ENCODE measurements at regions not wholly inside any gene's neighbourhood (a gene's known extent, or its start where the extent isn't known, plus 50 kb on each side); places are given as distances from the start of the nearest gene placed in this dataset.
"Not testable (repeated sequence)": the region's sequence is repeated elsewhere in the genome, so short reads cannot be mapped to it uniquely, and the experiment has no call there.

GRCh38 chr13:73171926-73172325, 113.1 kb downstream of the KLF5 start:
- no peak for DNase-seq

- no peak for DNase-seq
Measured at GRCh38 chr13:73171271-73171682, 112.5 kb downstream of the KLF5 start.

GRCh38 chr13:73169971-73170370, 111.2 kb downstream of the KLF5 start:
- no peak for DNase-seq

- DNase-seq: no peak
Measured at GRCh38 chr13:73168953-73169401, 110.2 kb downstream of the KLF5 start.

- no peak for DNase-seq
Measured at GRCh38 chr13:73168226-73168952, 109.6 kb downstream of the KLF5 start.

- DNase-seq: no peak
Measured at GRCh38 chr13:73167028-73167820, 108.4 kb downstream of the KLF5 start.

- no peak for DNase-seq
Measured at GRCh38 chr13:73166204-73166603, 107.4 kb downstream of the KLF5 start.

- no peak for DNase-seq
Measured at GRCh38 chr13:73162912-73163911, 104.4 kb downstream of the KLF5 start.

- not testable (repeated sequence) for DNase-seq
Measured at GRCh38 chr13:73160371-73161031, 101.7 kb downstream of the KLF5 start.

- DNase-seq: no peak
Measured at GRCh38 chr13:73158851-73159250, 100.0 kb downstream of the KLF5 start.

GRCh38 chr13:73157031-73157430, 98.2 kb downstream of the KLF5 start:
- DNase-seq: no peak

- DNase-seq: no peak
Measured at GRCh38 chr13:73146707-73147106, 87.9 kb downstream of the KLF5 start.

- DNase-seq: peak; percentile 3
Measured at GRCh38 chr13:73142071-73142470, 83.3 kb downstream of the KLF5 start.

GRCh38 chr13:73141292-73141771, 82.5 kb downstream of the KLF5 start:
- no peak for DNase-seq

- DNase-seq: no peak
Measured at GRCh38 chr13:73140801-73141200, 82.0 kb downstream of the KLF5 start.

- no peak for DNase-seq
Measured at GRCh38 chr13:73138638-73139491, 80.1 kb downstream of the KLF5 start.

- DNase-seq: no peak
Measured at GRCh38 chr13:73138276-73138637, 79.5 kb downstream of the KLF5 start.

GRCh38 chr13:73136776-73137175, 78.0 kb downstream of the KLF5 start:
- DNase-seq: no peak

GRCh38 chr13:73133531-73133930, 74.7 kb downstream of the KLF5 start:
- DNase-seq: no peak

- no peak for DNase-seq
Measured at GRCh38 chr13:73131247-73131646, 72.4 kb downstream of the KLF5 start.

- no peak for DNase-seq
Measured at GRCh38 chr13:73129023-73129422, 70.2 kb downstream of the KLF5 start.
